ENCODE measurements at regions not wholly inside any gene's neighbourhood (a gene's known extent, or its start where the extent isn't known, plus 50 kb on each side); places are given as distances from the start of the nearest gene placed in this dataset.
A peak's percentile ranks its signal among the peaks of the same experiment; 100 is the strongest.

DNA sequence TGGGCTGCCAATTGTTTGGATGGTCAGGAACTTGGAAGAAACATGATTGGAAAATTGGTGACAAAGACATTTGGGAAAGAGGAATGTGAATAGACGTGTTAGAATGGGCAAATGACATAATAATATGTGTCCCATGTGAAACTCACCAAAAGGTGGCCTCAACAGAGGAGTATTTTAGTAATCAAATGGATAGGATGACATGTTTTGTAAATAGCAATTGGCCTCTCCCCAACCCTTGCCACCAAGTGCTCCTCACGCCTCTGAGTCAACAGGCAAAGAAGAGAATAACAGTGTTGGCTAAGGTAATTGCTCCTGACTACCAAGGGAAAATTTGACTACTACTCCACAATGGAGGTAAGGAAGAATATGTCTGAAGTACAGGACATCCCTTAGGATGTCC, 81.4 kb downstream of the ATXN7L3B start:
- Histone ChIP-seq H3K79me2 (ENCODE audit: control insufficient read depth, insufficient read depth, low read length, poor library complexity) (no peaks in the 10 kb centered on the region), H3K79me1 (ENCODE audit: low read length) (no peaks in the 10 kb centered on the region), H3K4me2 (ENCODE audit: low read length) (no peak overlapping the region), H3K4ac (ENCODE audit: low read depth, low read length) (no peak overlapping the region), H3K9ac (ENCODE audit: low read length) (no peak overlapping the region), H3K27ac (ENCODE audit: low read depth, low read length) (no peak overlapping the region), H3K18ac (ENCODE audit: low read length) (no peak overlapping the region), H2AFZ (ENCODE audit: insufficient read depth, low read length, poor library complexity) (no peak overlapping the region), H4K8ac (ENCODE audit: low read depth, low read length) (no peak overlapping the region), H4K91ac (ENCODE audit: low read depth, low read length) (no peak overlapping the region), H3K27me3 (ENCODE audit: insufficient read depth, low read length) (no peaks in the 10 kb centered on the region), H3K14ac (ENCODE audit: low read length) (no peak overlapping the region), H2BK12ac (ENCODE audit: low read length) (no peak overlapping the region), H3K23ac (ENCODE audit: low read length) (no peak overlapping the region), H3K4me3 (ENCODE audit: low read depth, low read length) (no peak overlapping the region), H3K4me1 (ENCODE audit: control insufficient read depth in 1 of 2, insufficient read depth in 2 of 2, low read length in 2 of 2) (no peaks in the 10 kb centered on the region), H4K12ac (ENCODE audit: low read depth, low read length) (no peak overlapping the region), H2AK5ac (ENCODE audit: low read length) (no peak overlapping the region), H3K36me3 (ENCODE audit: control insufficient read depth in 1 of 2, insufficient read depth in 2 of 2, low read length in 2 of 2) (no peaks in the 10 kb centered on the region), H2BK120ac (ENCODE audit: insufficient read depth, low read length, poor library complexity) (no peak overlapping the region), H3K9me3 (ENCODE audit: insufficient read depth, low read depth, low read length) (no peaks in the 10 kb centered on the region), H2BK5ac (ENCODE audit: low read depth, low read length, poor library complexity) (no peak overlapping the region)
- 100% methylated on average over 1 of the region's 2 CpGs for WGBS (ENCODE audit: extremely low coverage, insufficient coverage, insufficient read length)
- no peak for DNase-seq

DNA sequence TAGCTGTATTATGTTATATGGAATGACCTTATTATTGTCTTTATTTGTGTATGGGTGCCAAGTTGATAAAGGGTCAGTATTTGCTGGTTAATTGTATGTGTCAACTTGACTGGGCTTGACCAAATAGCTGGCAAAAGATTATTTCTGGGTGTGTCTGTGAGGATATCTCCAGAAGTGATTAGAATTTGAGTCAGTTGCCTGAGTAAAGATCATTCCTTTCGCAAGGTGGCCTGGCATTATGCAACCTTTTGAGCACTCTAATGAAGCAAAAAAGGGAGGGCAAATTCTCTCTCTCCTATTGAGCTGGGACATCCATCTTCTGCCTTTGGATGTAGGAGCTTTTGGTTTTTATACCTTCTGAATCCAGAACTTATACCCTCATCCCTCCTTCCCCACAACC, 82.2 kb downstream of the ATXN7L3B start:
- H3K18ac ChIP-seq (ENCODE audit: low read length) = no peak overlapping the region
- no peak overlapping the region for H4K12ac ChIP-seq (ENCODE audit: low read depth, low read length)
- H3K27me3 ChIP-seq (ENCODE audit: insufficient read depth, low read length) = no peaks in the 10 kb centered on the region
- H3K23ac ChIP-seq (ENCODE audit: low read length) = no peak overlapping the region
- H3K79me2 ChIP-seq (ENCODE audit: control insufficient read depth, insufficient read depth, low read length, poor library complexity) = no peaks in the 10 kb centered on the region
- H3K36me3 ChIP-seq (ENCODE audit: control insufficient read depth in 1 of 2, insufficient read depth in 2 of 2, low read length in 2 of 2) = no peaks in the 10 kb centered on the region
- H3K9ac ChIP-seq (ENCODE audit: low read length) = no peak overlapping the region
- no peak overlapping the region for H3K14ac ChIP-seq (ENCODE audit: low read length)
- no peak overlapping the region for H3K27ac ChIP-seq (ENCODE audit: low read depth, low read length)
- H4K8ac ChIP-seq (ENCODE audit: low read depth, low read length) = no peak overlapping the region
- H3K4me2 ChIP-seq (ENCODE audit: low read length) = no peak overlapping the region
- no peak overlapping the region for H2BK120ac ChIP-seq (ENCODE audit: insufficient read depth, low read length, poor library complexity)
- H3K4me1 ChIP-seq (ENCODE audit: control insufficient read depth in 1 of 2, insufficient read depth in 2 of 2, low read length in 2 of 2) = no peaks in the 10 kb centered on the region
- no peak overlapping the region for H3K4me3 ChIP-seq (ENCODE audit: low read depth, low read length)
- no peak overlapping the region for H3K4ac ChIP-seq (ENCODE audit: low read depth, low read length)
- no peak overlapping the region for H2AFZ ChIP-seq (ENCODE audit: insufficient read depth, low read length, poor library complexity)
- no CpG with 5 or more reads among the region's 1 CpG for WGBS (ENCODE audit: extremely low coverage, insufficient coverage, insufficient read length)
- DNase-seq = peak; percentile 27 to 80
- no peaks in the 10 kb centered on the region for H3K9me3 ChIP-seq (ENCODE audit: insufficient read depth, low read depth, low read length)
- H2BK12ac ChIP-seq (ENCODE audit: low read length) = no peak overlapping the region
- H2BK5ac ChIP-seq (ENCODE audit: low read depth, low read length, poor library complexity) = no peak overlapping the region
- H2AK5ac ChIP-seq (ENCODE audit: low read length) = no peak overlapping the region
- no peaks in the 10 kb centered on the region for H3K79me1 ChIP-seq (ENCODE audit: low read length)
- H4K91ac ChIP-seq (ENCODE audit: low read depth, low read length) = no peak overlapping the region

DNA sequence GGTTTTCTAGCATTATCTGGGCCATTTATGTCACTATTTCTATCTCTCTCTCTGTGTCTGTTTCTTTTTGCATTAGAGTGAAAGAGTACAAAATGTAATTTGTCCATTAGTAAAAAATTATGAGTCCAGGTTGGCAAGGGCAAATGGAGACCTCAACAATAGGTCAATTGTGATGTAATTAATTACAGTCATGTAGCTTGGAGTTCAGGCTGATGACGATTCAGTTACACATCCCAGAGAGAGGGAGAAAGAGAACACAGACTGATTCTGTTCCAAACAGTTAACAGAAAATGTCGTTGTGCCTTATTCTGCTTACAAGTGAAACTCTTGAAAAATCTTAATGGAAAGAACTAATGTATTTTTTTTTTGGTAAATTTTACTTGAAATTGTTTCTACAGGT, 83.3 kb downstream of the ATXN7L3B start:
- WGBS (ENCODE audit: extremely low coverage, insufficient coverage, insufficient read length) = no CpG with 5 or more reads among the region's 2 CpGs
- no peak overlapping the region for H4K12ac ChIP-seq (ENCODE audit: low read depth, low read length)
- H4K8ac ChIP-seq (ENCODE audit: low read depth, low read length) = no peak overlapping the region
- H3K18ac ChIP-seq (ENCODE audit: low read length) = no peak overlapping the region
- no peak for DNase-seq
- no peaks in the 10 kb centered on the region for H3K79me1 ChIP-seq (ENCODE audit: low read length)
- no peak overlapping the region for H3K4me2 ChIP-seq (ENCODE audit: low read length)
- no peak overlapping the region for H3K4ac ChIP-seq (ENCODE audit: low read depth, low read length)
- no peaks in the 10 kb centered on the region for H3K9me3 ChIP-seq (ENCODE audit: insufficient read depth, low read depth, low read length)
- H2AK5ac ChIP-seq (ENCODE audit: low read length) = no peak overlapping the region
- H2AFZ ChIP-seq (ENCODE audit: insufficient read depth, low read length, poor library complexity) = no peak overlapping the region
- no peak overlapping the region for H3K14ac ChIP-seq (ENCODE audit: low read length)
- H3K4me1 ChIP-seq (ENCODE audit: control insufficient read depth in 1 of 2, insufficient read depth in 2 of 2, low read length in 2 of 2) = no peaks in the 10 kb centered on the region
- no peak overlapping the region for H2BK12ac ChIP-seq (ENCODE audit: low read length)
- H3K27me3 ChIP-seq (ENCODE audit: insufficient read depth, low read length) = no peaks in the 10 kb centered on the region
- H3K79me2 ChIP-seq (ENCODE audit: control insufficient read depth, insufficient read depth, low read length, poor library complexity) = no peaks in the 10 kb centered on the region
- no peak overlapping the region for H3K23ac ChIP-seq (ENCODE audit: low read length)
- H3K9ac ChIP-seq (ENCODE audit: low read length) = no peak overlapping the region
- no peak overlapping the region for H4K91ac ChIP-seq (ENCODE audit: low read depth, low read length)
- no peak overlapping the region for H3K27ac ChIP-seq (ENCODE audit: low read depth, low read length)
- no peak overlapping the region for H2BK120ac ChIP-seq (ENCODE audit: insufficient read depth, low read length, poor library complexity)
- no peak overlapping the region for H2BK5ac ChIP-seq (ENCODE audit: low read depth, low read length, poor library complexity)
- H3K4me3 ChIP-seq (ENCODE audit: low read depth, low read length) = no peak overlapping the region
- H3K36me3 ChIP-seq (ENCODE audit: control insufficient read depth in 1 of 2, insufficient read depth in 2 of 2, low read length in 2 of 2) = no peaks in the 10 kb centered on the region

DNA sequence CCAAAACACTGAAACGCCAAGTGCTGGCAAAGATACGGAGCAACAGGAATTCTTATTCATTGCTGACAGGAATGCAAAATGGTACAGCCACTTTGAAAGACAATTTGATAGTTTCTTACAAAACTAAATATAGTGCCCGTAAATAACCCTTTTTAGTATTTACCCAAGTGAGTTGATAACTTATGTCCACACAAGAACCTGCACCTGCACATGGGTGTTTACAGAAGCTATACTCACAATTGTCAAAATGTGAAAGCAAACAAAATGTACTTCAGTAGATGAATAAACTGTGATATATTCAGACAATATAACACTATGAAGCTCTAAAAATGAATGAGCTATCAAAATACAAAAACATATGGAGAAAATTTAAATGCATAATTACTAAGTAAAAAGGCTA, 86.6 kb downstream of the ATXN7L3B start:
- no peaks in the 10 kb centered on the region for H3K79me1 ChIP-seq (ENCODE audit: low read length)
- H3K79me2 ChIP-seq (ENCODE audit: control insufficient read depth, insufficient read depth, low read length, poor library complexity) = no peaks in the 10 kb centered on the region
- H4K12ac ChIP-seq (ENCODE audit: low read depth, low read length) = no peak overlapping the region
- no peak overlapping the region for H3K4me3 ChIP-seq (ENCODE audit: low read depth, low read length)
- no peaks in the 10 kb centered on the region for H3K36me3 ChIP-seq (ENCODE audit: control insufficient read depth in 1 of 2, insufficient read depth in 2 of 2, low read length in 2 of 2)
- no peak overlapping the region for H3K27ac ChIP-seq (ENCODE audit: low read depth, low read length)
- H4K8ac ChIP-seq (ENCODE audit: low read depth, low read length) = no peak overlapping the region
- no peaks in the 10 kb centered on the region for H3K4me1 ChIP-seq (ENCODE audit: control insufficient read depth in 1 of 2, insufficient read depth in 2 of 2, low read length in 2 of 2)
- H2BK5ac ChIP-seq (ENCODE audit: low read depth, low read length, poor library complexity) = no peak overlapping the region
- no peak overlapping the region for H3K9ac ChIP-seq (ENCODE audit: low read length)
- H3K4ac ChIP-seq (ENCODE audit: low read depth, low read length) = no peak overlapping the region
- no peak overlapping the region for H2BK120ac ChIP-seq (ENCODE audit: insufficient read depth, low read length, poor library complexity)
- WGBS (ENCODE audit: extremely low coverage, insufficient coverage, insufficient read length) = no CpG with 5 or more reads among the region's 3 CpGs
- no peak for DNase-seq
- H3K18ac ChIP-seq (ENCODE audit: low read length) = no peak overlapping the region
- H2AFZ ChIP-seq (ENCODE audit: insufficient read depth, low read length, poor library complexity) = no peak overlapping the region
- no peaks in the 10 kb centered on the region for H3K9me3 ChIP-seq (ENCODE audit: insufficient read depth, low read depth, low read length)
- H3K23ac ChIP-seq (ENCODE audit: low read length) = no peak overlapping the region
- no peak overlapping the region for H3K4me2 ChIP-seq (ENCODE audit: low read length)
- H2AK5ac ChIP-seq (ENCODE audit: low read length) = no peak overlapping the region
- H4K91ac ChIP-seq (ENCODE audit: low read depth, low read length) = no peak overlapping the region
- H2BK12ac ChIP-seq (ENCODE audit: low read length) = no peak overlapping the region
- H3K27me3 ChIP-seq (ENCODE audit: insufficient read depth, low read length) = no peaks in the 10 kb centered on the region
- no peak overlapping the region for H3K14ac ChIP-seq (ENCODE audit: low read length)

DNA sequence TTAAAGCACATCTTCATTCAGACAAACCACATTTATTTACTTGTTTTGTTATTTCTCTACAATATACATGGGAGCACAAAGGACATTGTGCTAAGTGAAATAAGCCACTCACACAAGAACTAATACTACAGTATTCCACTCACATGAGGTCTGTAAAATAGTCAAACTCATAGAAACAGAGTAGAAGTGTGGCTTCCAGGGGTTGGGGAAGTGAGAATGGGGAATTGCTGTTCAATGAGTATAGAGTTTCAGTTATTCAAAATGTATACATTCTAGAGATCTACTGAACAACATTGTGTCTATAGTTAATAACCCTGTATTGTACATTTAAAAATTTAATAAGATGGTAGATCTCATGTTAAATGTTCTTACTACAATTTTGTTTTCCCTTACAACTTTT, 88.8 kb downstream of the ATXN7L3B start:
- Histone ChIP-seq H3K36me3 (ENCODE audit: control insufficient read depth in 1 of 2, insufficient read depth in 2 of 2, low read length in 2 of 2) (no peaks in the 10 kb centered on the region), H3K79me1 (ENCODE audit: low read length) (no peaks in the 10 kb centered on the region), H3K14ac (ENCODE audit: low read length) (no peak overlapping the region), H4K12ac (ENCODE audit: low read depth, low read length) (no peak overlapping the region), H4K91ac (ENCODE audit: low read depth, low read length) (no peak overlapping the region), H3K27ac (ENCODE audit: low read depth, low read length) (no peak overlapping the region), H3K9ac (ENCODE audit: low read length) (no peak overlapping the region), H3K18ac (ENCODE audit: low read length) (no peak overlapping the region), H2AFZ (ENCODE audit: insufficient read depth, low read length, poor library complexity) (no peak overlapping the region), H3K9me3 (ENCODE audit: insufficient read depth, low read depth, low read length) (no peaks in the 10 kb centered on the region), H2BK120ac (ENCODE audit: insufficient read depth, low read length, poor library complexity) (no peak overlapping the region), H2BK5ac (ENCODE audit: low read depth, low read length, poor library complexity) (no peak overlapping the region), H3K23ac (ENCODE audit: low read length) (no peak overlapping the region), H2AK5ac (ENCODE audit: low read length) (no peak overlapping the region), H4K8ac (ENCODE audit: low read depth, low read length) (no peak overlapping the region), H3K79me2 (ENCODE audit: control insufficient read depth, insufficient read depth, low read length, poor library complexity) (no peaks in the 10 kb centered on the region), H3K27me3 (ENCODE audit: insufficient read depth, low read length) (no peaks in the 10 kb centered on the region), H3K4me1 (ENCODE audit: control insufficient read depth in 1 of 2, insufficient read depth in 2 of 2, low read length in 2 of 2) (no peaks in the 10 kb centered on the region), H2BK12ac (ENCODE audit: low read length) (no peak overlapping the region), H3K4me2 (ENCODE audit: low read length) (no peak overlapping the region), H3K4me3 (ENCODE audit: low read depth, low read length) (no peak overlapping the region), H3K4ac (ENCODE audit: low read depth, low read length) (no peak overlapping the region)
- no peak for DNase-seq
